NCI-H146 (cell line): ENCODE measurements at regions not wholly inside any gene's neighbourhood (a gene's known extent, or its start where the extent isn't known, plus 50 kb on each side); places are given as distances from the start of the nearest gene placed in this dataset.

Source experiments
- DNase-seq: peaks from one replicate; lab custom pipeline; 2025; lab: John Stamatoyannopoulos, UW

DNA sequence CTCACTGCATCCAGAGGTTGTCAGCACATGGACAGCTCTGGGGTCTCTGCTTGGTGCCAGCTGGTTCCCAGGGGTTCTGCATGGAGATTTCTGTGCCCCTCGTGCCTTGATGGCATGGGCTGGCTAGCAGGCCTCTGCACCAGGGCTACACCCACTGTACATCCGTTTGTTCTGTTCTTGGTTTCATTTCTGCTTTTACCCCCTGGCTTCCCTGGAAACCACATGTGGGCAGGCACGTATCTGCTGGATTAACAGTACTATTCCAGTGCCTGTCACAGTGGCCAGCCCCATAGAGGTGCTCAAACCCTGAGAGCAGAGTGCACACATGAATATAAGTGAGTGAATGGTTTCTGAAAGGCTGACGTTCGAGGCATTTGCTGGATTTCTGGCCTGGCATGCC lies 207.2 kb upstream of the GPR26 start:
- DNase-seq = no peak

GRCh38 chr10:123459371-123460091 lies 206.6 kb upstream of the GPR26 start:
- DNase-seq = peak; percentile 85

DNA sequence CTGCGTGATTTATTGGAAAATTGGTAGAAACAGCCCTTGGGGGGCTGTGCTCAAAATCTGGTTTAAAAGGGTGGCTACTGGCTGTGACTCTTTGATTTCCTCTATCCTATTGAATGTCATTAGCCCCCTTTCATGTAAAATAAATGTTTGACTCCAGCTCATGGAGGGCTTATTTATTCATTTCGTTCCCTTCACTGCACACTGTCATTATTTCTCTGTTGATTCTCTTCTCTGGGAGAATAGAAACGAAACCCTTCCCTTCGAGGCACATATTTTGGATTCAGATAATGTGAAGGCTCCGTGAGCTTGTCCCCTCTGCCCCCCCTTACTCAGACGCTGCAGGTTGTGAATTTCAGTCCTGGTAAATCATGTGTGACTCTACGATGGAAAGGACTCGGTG lies 203.9 kb upstream of the GPR26 start:
- DNase-seq = peak; percentile 80

- DNase-seq = no peak
Observed at GRCh38 chr10:123462756-123463155, 203.4 kb upstream of the GPR26 start.

- DNase-seq = no peak
Observed at GRCh38 chr10:123463181-123463580, 203.0 kb upstream of the GPR26 start.

DNA sequence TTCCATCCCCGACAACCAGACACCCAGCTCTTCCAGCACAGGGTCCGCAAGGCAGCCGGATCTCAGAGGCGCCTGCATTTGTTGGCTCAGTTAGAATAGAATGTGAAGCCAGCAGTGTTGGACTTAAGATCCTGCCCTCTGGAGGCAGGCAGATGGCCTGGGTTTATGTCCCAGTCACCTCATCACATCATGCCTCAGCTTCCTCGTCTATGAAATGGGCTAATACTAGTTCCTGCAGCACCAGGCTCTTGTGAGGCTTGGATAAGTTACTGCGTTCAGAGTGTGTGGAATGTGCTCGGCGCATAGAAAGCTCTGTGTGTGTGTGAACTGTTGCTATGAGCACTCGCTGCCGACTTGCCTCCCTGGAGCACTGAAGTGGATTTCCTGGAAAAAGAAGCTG lies 202.5 kb upstream of the GPR26 start:
- DNase-seq = no peak

GRCh38 chr10:123464430-123465323 lies 201.5 kb upstream of the GPR26 start:
- DNase-seq = no peak

GRCh38 chr10:123470336-123470921 lies 195.7 kb upstream of the GPR26 start:
- no peak for DNase-seq

DNA sequence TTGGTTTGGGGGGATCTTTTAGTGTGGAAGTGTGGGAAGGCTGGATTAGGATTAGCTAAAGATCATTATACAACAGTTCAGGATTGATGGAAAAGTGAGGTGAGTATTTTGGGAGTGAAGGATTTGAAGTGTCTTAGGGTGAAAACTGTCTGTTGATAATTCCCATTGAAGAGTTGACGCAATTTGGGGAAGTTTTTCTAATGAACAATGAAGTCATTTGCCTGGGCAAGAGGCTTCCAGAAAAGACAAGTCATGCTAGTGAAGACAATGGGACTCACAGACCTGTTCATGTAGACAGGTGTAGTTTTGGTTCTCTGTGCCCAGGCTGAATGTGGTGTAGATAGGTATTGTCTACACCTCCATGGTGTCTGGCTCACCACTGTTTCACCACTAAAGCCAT lies 194.3 kb upstream of the GPR26 start:
- no peak for DNase-seq

GRCh38 chr10:123472606-123473005 lies 193.5 kb upstream of the GPR26 start:
- DNase-seq = no peak

DNA sequence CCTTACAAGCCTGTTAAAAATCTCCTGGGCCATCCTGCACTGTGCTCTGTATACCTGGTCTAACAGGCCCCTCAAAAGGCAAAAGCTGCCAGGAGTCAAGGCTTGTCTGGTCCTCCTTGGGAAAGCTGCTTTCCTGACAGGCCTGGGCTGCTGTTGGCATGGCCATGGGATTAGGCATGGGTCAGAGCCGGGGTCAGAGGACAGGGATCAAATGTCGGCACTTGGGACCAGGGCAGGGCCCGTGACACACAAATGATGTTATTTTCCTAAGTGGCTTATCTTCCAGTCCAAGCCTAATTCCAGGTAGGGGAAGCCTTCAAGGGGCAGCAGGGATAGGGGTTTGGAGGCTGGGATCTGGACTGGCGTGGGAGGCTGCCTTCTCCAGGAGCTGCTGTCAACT lies 191.5 kb upstream of the GPR26 start:
- DNase-seq = no peak

DNA sequence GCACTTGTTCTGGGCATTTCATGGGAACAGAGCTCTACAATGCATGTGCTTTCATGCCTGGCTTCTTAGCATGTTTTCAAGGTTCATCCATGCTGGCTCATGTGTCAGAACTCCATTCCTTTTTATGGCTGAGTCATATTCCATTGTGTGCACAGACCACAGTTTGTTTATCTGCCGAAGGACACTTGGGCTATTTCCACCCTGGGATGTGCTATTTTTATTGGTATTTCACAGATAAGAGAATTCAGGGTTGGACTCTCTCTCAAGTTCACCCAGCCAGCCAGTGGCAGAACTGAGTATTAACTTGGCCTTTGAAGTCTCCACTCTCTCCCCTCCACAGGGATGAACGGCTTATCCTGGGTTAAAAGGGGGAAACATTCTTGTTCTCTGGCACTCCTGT lies 190.7 kb upstream of the GPR26 start:
- DNase-seq = no peak

DNA sequence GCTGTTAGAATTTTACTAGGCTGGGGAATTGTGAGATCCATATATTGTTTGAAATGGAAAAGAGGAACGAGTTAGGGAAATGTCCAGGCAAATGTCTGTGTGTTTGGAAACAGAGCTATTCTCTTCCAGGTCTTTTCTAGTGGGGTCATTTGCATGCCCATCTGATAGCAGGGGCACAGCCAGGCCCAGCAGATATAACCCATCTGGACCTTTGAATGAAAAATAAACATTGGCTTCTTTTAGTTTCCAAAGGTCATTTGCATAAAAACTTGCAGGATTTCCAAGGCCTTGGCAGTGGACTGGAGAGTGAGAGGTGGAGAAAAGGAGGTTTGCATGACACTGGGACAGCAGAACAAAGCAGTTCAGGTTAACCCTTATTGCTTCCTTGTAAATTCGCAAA lies 188.0 kb upstream of the GPR26 start:
- no peak for DNase-seq

DNA sequence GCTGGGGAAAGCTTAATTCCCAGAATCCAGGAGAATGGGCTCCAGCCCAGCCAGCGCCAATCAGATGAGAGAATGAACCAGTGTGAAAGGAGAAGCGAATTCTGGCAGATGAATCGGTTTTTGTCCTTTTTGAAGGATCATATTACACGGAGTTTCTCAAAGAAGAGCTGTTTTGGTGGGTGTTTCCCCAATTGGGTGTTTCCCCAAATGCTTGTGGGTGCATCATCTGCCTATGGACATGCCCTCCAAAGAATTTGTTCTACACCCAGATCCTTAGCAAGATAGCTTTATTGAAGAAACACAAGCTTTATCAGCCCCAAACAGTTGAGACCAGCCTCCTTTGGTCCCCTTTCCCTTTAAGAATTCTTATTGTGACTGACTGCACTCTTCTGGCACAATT lies 186.5 kb upstream of the GPR26 start:
- no peak for DNase-seq

GRCh38 chr10:123480344-123480743 lies 185.8 kb upstream of the GPR26 start:
- DNase-seq = no peak

- no peak for DNase-seq
Observed at GRCh38 chr10:123480845-123481244, 185.3 kb upstream of the GPR26 start.

GRCh38 chr10:123484722-123485121 lies 181.4 kb upstream of the GPR26 start:
- DNase-seq = no peak

GRCh38 chr10:123485341-123485960 lies 180.7 kb upstream of the GPR26 start:
- peak; percentile 69 for DNase-seq

- no peak for DNase-seq
Observed at GRCh38 chr10:123488436-123488835, 177.7 kb upstream of the GPR26 start.

DNA sequence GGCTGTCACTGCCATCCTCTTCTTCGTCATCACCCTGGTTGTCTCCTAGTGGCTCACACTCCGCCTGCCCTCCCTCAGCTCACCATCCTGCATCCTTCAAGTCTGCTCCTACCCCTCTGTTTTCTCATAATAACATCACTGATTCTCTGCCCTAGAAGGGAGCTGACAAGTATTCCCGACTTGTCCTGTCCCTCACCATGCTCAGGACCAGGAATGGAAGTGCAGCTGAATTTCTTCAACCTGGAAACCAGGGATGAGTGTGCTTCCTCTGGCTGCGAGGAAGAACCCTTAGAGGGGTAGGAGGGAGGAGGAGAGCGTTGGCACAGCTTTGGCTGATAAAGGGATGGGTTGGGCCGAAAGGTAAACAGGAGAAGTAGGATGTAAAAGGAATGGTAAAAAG lies 174.8 kb upstream of the GPR26 start:
- no peak for DNase-seq

DNA sequence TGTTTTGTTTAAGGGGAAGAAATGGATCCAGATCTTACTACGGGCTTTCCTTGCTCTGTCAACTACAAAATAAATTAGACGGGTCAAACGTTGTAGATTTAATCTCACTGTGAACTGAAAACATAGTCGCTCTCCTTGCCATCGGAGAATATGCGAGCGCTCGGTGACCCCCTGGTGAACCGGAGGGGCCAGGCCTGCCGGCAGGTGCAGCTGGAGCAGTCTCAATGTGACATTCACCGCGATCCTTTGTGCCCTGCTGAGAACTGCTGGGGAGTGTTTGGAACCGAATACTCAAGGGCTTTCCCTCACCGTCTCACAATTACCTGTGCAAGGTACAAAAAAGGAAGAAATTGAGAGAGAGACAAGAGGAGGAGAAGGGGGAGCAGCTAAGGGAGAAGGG lies 174.1 kb upstream of the GPR26 start:
- DNase-seq = peak; percentile 86

- DNase-seq = no peak
Observed at GRCh38 chr10:123494301-123494808, 171.8 kb upstream of the GPR26 start.
